Smooth muscle cell (in vitro differentiated cells): ENCODE measurements at regions not wholly inside any gene's neighbourhood (a gene's known extent, or its start where the extent isn't known, plus 50 kb on each side); places are given as distances from the start of the nearest gene placed in this dataset.

Experiments
- DNase-seq: peaks from one replicate; lab custom pipeline; 2025; ENCODE audit not compliant: unreplicated experiment; lab: John Stamatoyannopoulos, UW
- H2AFZ ChIP-seq: fragments of 200-600 bp; sonication (generic); 2 replicates; pipeline ENCODE4 v1.6.0; 2016; ENCODE audit warnings: antibody characterized with exemption, low read depth, mild to moderate bottlenecking
- H3F3A ChIP-seq: fragments of 200-600 bp; sonication (generic); 2 replicates; pipeline ENCODE4 v1.6.0; 2017; ENCODE audit warnings: antibody characterized with exemption, low read depth
- H3K27ac ChIP-seq: fragments of 200-600 bp; sonication (generic); 2 replicates; pipeline ENCODE4 v1.5.1; 2016; ENCODE audit warnings: low read depth, mild to moderate bottlenecking
- H3K27me3 ChIP-seq: fragments of 200-600 bp; sonication (generic); 2 replicates; pipeline ENCODE4 v1.6.1; 2016; ENCODE audit warnings: low read depth, mild to moderate bottlenecking
- H3K36me3 ChIP-seq: fragments of 200-600 bp; sonication (generic); 2 replicates; pipeline ENCODE4 v1.5.1; 2016; ENCODE audit warnings: low read depth
- H3K4me1 ChIP-seq: fragments of 200-600 bp; sonication (generic); 2 replicates; pipeline ENCODE4 v1.5.1; 2016; ENCODE audit warnings: low read depth
- H3K4me2 ChIP-seq: fragments of 200-600 bp; sonication (generic); 2 replicates; pipeline ENCODE4 v1.6.0; 2016; ENCODE audit warnings: mild to moderate bottlenecking
- H3K4me3 ChIP-seq: fragments of 200-600 bp; sonication (generic); 2 replicates; pipeline ENCODE4 v1.5.1; 2016; ENCODE audit warnings: mild to moderate bottlenecking
- H3K79me2 ChIP-seq: fragments of 200-600 bp; sonication (generic); 2 replicates; pipeline ENCODE4 v1.6.0; 2016; ENCODE audit warnings: low read depth, mild to moderate bottlenecking
- H3K9ac ChIP-seq: fragments of 200-600 bp; sonication (generic); 2 replicates; pipeline ENCODE4 v1.6.0; 2016; ENCODE audit warnings: low read depth
- H3K9me3 ChIP-seq: fragments of 200-600 bp; sonication (generic); replicated peaks from 2 replicates; pipeline ENCODE4 v1.5.1; 2016; ENCODE audit warnings: low read depth
- H4K20me1 ChIP-seq: fragments of 200-600 bp; sonication (generic); 2 replicates; pipeline ENCODE4 v1.6.0; 2016; ENCODE audit warnings: low read depth
- WGBS: methylation state at CpG from one replicate; pipeline ENCODE4 v1.1.7; 2016; ENCODE audit warnings: low lambda C conversion rate; 5-methylcytosine and 5-hydroxymethylcytosine counted together
- TF ChIP-seq, protein P1 (sequence below): fragments of 200-600 bp; sonication (generic); IDR thresholded peaks from 2 replicates; pipeline ENCODE4 v1.5.1; 2017; ENCODE audit warnings: borderline replicate concordance, mild to moderate bottlenecking, antibody characterized with exemption; ENCODE audit not compliant: insufficient read depth, poor library complexity, severe bottlenecking

DNA sequence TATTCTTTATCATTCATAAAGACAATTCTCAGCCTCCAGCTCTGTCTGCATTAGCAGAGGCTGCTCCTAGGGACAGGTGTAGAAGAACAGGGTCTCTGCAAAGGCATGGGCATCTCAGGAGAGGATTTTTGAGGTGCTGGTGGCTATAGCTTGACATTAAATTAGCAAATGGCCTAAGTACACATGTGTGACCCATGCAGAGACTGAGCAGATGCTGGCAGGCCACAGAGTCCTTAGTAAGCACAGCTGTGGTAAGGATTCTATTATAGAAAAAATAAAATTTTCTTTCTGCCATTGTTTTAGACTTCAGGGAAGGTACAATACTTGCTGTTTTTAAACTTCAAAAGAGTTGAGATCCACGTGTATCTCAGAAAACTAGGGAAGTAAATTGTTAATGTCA, 177.5 kb upstream of the DUSP10 start:
- no peaks in the 10 kb centered on the region for H3F3A ChIP-seq
- H2AFZ ChIP-seq, result no peak overlapping the region
- H3K4me3 ChIP-seq, result no peak overlapping the region
- no peaks in the 10 kb centered on the region for H3K79me2 ChIP-seq
- TF ChIP-seq, protein P1, sequence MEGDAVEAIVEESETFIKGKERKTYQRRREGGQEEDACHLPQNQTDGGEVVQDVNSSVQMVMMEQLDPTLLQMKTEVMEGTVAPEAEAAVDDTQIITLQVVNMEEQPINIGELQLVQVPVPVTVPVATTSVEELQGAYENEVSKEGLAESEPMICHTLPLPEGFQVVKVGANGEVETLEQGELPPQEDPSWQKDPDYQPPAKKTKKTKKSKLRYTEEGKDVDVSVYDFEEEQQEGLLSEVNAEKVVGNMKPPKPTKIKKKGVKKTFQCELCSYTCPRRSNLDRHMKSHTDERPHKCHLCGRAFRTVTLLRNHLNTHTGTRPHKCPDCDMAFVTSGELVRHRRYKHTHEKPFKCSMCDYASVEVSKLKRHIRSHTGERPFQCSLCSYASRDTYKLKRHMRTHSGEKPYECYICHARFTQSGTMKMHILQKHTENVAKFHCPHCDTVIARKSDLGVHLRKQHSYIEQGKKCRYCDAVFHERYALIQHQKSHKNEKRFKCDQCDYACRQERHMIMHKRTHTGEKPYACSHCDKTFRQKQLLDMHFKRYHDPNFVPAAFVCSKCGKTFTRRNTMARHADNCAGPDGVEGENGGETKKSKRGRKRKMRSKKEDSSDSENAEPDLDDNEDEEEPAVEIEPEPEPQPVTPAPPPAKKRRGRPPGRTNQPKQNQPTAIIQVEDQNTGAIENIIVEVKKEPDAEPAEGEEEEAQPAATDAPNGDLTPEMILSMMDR, result no peak
- H3K36me3 ChIP-seq, result no peaks in the 10 kb centered on the region
- no peaks in the 10 kb centered on the region for H3K4me1 ChIP-seq
- H3K9me3 ChIP-seq, result no peaks in the 10 kb centered on the region
- H3K4me2 ChIP-seq, result no peak overlapping the region
- no peak for DNase-seq
- H4K20me1 ChIP-seq, result no peaks in the 10 kb centered on the region
- no peak overlapping the region for H3K9ac ChIP-seq
- H3K27ac ChIP-seq, result no peak overlapping the region
- WGBS, result 85% methylated on average over 1 of the region's 1 CpG
- H3K27me3 ChIP-seq, result no peaks in the 10 kb centered on the region

DNA sequence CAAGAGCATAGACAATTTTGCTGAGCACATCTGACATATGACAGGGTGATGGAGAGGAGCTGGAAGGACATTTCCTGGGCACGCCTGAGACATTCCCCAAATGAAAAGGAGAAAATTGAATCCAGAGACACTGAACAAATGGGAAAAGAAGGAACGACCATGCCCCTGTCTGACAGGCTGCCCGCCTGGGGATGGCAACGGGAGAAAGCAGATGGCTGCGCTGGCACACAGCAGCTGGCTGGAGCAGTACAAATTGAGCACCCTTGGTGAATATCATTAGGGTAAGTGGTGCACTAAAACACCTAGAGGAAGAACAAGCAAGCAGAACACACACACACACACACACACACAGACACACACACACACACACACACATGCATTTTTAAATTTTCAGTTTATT, 174.3 kb upstream of the DUSP10 start:
- 98% methylated on average over 5 of the region's 5 CpGs for WGBS
- no peaks in the 10 kb centered on the region for H3K79me2 ChIP-seq
- H3F3A ChIP-seq, result no peaks in the 10 kb centered on the region
- H3K4me1 ChIP-seq, result no peaks in the 10 kb centered on the region
- no peaks in the 10 kb centered on the region for H4K20me1 ChIP-seq
- H3K27ac ChIP-seq, result no peak overlapping the region
- H3K36me3 ChIP-seq, result no peaks in the 10 kb centered on the region
- no peaks in the 10 kb centered on the region for H3K9me3 ChIP-seq
- TF ChIP-seq, protein P1, result no peak
- no peak for DNase-seq
- H3K9ac ChIP-seq, result no peak overlapping the region
- H3K4me3 ChIP-seq, result no peak overlapping the region
- no peak overlapping the region for H2AFZ ChIP-seq
- H3K4me2 ChIP-seq, result no peak overlapping the region
- H3K27me3 ChIP-seq, result no peaks in the 10 kb centered on the region

DNA sequence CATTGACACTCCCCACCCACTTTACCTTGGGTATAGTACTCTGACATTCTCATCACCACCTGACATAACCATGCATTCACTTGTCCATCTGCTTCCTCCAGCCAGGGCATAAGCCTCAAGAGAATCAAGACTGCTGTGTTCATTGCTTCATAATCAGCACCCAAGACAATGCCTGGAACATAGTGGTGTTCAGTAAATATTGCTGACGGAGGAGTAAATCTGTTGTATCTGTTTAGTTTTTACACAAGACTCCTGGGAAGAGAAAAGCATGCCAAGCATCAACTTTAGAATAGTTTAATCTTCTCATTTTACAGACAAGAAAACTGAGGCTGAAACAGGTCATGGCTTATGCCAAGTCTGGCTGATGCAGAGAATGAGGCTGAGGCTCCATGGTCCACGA, 173.9 kb upstream of the DUSP10 start:
- no peaks in the 10 kb centered on the region for H3K4me1 ChIP-seq
- H3K27me3 ChIP-seq, result no peaks in the 10 kb centered on the region
- no peak for DNase-seq
- H3K36me3 ChIP-seq, result no peaks in the 10 kb centered on the region
- H3K9me3 ChIP-seq, result no peaks in the 10 kb centered on the region
- no peak overlapping the region for H3K4me3 ChIP-seq
- 90% methylated on average over 2 of the region's 2 CpGs for WGBS
- no peak overlapping the region for H3K9ac ChIP-seq
- H3K27ac ChIP-seq, result no peak overlapping the region
- H3F3A ChIP-seq, result no peaks in the 10 kb centered on the region
- no peaks in the 10 kb centered on the region for H4K20me1 ChIP-seq
- H3K4me2 ChIP-seq, result no peak overlapping the region
- TF ChIP-seq, protein P1, result no peak
- no peak overlapping the region for H2AFZ ChIP-seq
- H3K79me2 ChIP-seq, result no peaks in the 10 kb centered on the region

DNA sequence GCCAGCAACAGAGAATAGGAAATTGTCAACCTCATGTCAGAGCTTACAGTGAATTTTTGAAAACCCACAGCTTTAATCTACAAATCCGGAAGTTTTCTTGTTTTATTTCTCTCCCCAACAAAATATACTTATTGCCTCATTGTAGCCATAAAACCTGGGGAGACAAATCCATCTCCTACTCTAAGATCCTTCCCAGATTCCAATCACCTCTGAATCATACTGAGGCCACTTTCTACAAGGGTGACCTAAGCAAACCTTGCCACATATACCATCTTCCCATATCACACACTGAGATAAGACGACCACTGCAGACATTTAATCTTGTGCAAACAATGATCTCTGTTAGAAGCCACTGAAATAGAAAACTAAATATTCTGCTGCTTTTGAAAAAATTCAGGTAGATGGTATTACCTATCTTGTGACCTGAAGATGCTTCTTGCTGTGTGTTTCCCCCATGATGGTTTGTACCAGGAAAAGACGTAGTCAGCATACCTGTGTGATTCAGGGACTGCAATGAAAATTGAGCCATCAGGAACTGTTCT, 171.5 kb upstream of the DUSP10 start:
- no peaks in the 10 kb centered on the region for H3F3A ChIP-seq
- H3K4me2 ChIP-seq, result peak overlapping the region; percentile 12
- WGBS, result 62% methylated on average over 3 of the region's 3 CpGs
- no peaks in the 10 kb centered on the region for H3K4me1 ChIP-seq
- TF ChIP-seq, protein P1, result no peak
- H2AFZ ChIP-seq, result no peak overlapping the region
- H3K4me3 ChIP-seq, result no peak overlapping the region
- no peaks in the 10 kb centered on the region for H3K79me2 ChIP-seq
- no peak overlapping the region for H3K27ac ChIP-seq
- no peaks in the 10 kb centered on the region for H4K20me1 ChIP-seq
- DNase-seq, result no peak
- H3K9me3 ChIP-seq, result no peaks in the 10 kb centered on the region
- H3K9ac ChIP-seq, result no peak overlapping the region
- H3K36me3 ChIP-seq, result no peaks in the 10 kb centered on the region
- no peaks in the 10 kb centered on the region for H3K27me3 ChIP-seq
